ENCODE measurements at regions not wholly inside any gene's neighbourhood (a gene's known extent, or its start where the extent isn't known, plus 50 kb on each side); places are given as distances from the start of the nearest gene placed in this dataset.
"Not testable (repeated sequence)": the region's sequence is repeated elsewhere in the genome, so short reads cannot be mapped to it uniquely, and the experiment has no call there.

GRCh38 chr2:212912445-212913103, 238.8 kb downstream of the IKZF2 start:
- no peak for DNase-seq

- DNase-seq = no peak
Observed at GRCh38 chr2:212911011-212911410, 240.4 kb downstream of the IKZF2 start.

GRCh38 chr2:212908682-212909435, 242.6 kb downstream of the IKZF2 start:
- no peak for DNase-seq

- DNase-seq = no peak
Observed at GRCh38 chr2:212908031-212908430, 243.4 kb downstream of the IKZF2 start.

- DNase-seq = no peak
Observed at GRCh38 chr2:212906620-212907019, 244.8 kb downstream of the IKZF2 start.

- DNase-seq = no peak
Observed at GRCh38 chr2:212905640-212906201, 245.7 kb downstream of the IKZF2 start.

GRCh38 chr2:212904646-212905045, 246.8 kb downstream of the IKZF2 start:
- DNase-seq = no peak

- DNase-seq = no peak
Observed at GRCh38 chr2:212903413-212903812, 248.0 kb downstream of the IKZF2 start.

GRCh38 chr2:212902421-212902820, 249.0 kb downstream of the IKZF2 start:
- no peak for DNase-seq

- no peak for DNase-seq
Observed at GRCh38 chr2:212901604-212902275, 249.7 kb downstream of the IKZF2 start.

- no peak for DNase-seq
Observed at GRCh38 chr2:212900715-212901114, 250.7 kb downstream of the IKZF2 start.

GRCh38 chr2:212898011-212898410, 253.4 kb downstream of the IKZF2 start:
- DNase-seq = no peak

GRCh38 chr2:212897296-212897695, 254.1 kb downstream of the IKZF2 start:
- DNase-seq = no peak

- DNase-seq = no peak
Observed at GRCh38 chr2:212894026-212894425, 257.4 kb downstream of the IKZF2 start.

- DNase-seq = no peak
Observed at GRCh38 chr2:212893216-212893615, 258.2 kb downstream of the IKZF2 start.

- DNase-seq = no peak
Observed at GRCh38 chr2:212892193-212892592, 259.2 kb downstream of the IKZF2 start.

- no peak for DNase-seq
Observed at GRCh38 chr2:212891580-212891979, 259.8 kb downstream of the IKZF2 start.

GRCh38 chr2:212882626-212883025, 268.8 kb downstream of the IKZF2 start:
- no peak for DNase-seq

- not testable (repeated sequence) for DNase-seq
Observed at GRCh38 chr2:212876556-212876955, 274.9 kb downstream of the IKZF2 start.

- DNase-seq = not testable (repeated sequence)
Observed at GRCh38 chr2:212875950-212876349, 275.5 kb downstream of the IKZF2 start.

GRCh38 chr2:212873256-212873655, 278.2 kb downstream of the IKZF2 start:
- no peak for DNase-seq

GRCh38 chr2:212871597-212871996, 279.8 kb downstream of the IKZF2 start:
- DNase-seq = no peak

GRCh38 chr2:212864186-212864585, 287.2 kb downstream of the IKZF2 start:
- no peak for DNase-seq

GRCh38 chr2:212863185-212863588, 288.2 kb downstream of the IKZF2 start:
- no peak for DNase-seq

Measured in femur (tissue), 1 donor.